ENCODE measurements at regions not wholly inside any gene's neighbourhood (a gene's known extent, or its start where the extent isn't known, plus 50 kb on each side); places are given as distances from the start of the nearest gene placed in this dataset.

DNA sequence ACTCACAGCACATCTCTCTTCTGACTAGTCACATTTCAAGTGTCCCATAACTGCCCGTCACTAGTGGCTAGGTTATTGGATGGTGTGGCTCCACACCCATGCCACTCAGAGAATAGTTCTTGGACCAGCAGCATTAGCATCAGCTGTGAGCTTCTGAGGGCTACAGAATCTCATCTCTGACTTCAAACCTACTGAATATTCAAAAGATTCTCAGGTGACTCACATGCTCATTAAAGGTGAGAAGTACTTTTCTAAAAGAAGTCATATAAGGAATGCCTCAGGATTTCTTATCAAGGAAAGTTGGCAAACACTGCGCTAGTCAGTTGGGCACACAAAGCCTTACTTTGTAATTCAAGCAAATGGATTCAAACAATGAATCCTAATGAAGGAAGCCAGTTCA lies 305.0 kb upstream of the CDH12 start:
- TF ChIP-seq, protein P1, sequence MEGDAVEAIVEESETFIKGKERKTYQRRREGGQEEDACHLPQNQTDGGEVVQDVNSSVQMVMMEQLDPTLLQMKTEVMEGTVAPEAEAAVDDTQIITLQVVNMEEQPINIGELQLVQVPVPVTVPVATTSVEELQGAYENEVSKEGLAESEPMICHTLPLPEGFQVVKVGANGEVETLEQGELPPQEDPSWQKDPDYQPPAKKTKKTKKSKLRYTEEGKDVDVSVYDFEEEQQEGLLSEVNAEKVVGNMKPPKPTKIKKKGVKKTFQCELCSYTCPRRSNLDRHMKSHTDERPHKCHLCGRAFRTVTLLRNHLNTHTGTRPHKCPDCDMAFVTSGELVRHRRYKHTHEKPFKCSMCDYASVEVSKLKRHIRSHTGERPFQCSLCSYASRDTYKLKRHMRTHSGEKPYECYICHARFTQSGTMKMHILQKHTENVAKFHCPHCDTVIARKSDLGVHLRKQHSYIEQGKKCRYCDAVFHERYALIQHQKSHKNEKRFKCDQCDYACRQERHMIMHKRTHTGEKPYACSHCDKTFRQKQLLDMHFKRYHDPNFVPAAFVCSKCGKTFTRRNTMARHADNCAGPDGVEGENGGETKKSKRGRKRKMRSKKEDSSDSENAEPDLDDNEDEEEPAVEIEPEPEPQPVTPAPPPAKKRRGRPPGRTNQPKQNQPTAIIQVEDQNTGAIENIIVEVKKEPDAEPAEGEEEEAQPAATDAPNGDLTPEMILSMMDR (IDR thresholded peaks at IDR 0.05; ENCODE audit: insufficient read depth, missing control alignments) = no peak
- FAIRE-seq (no peak), DNase-seq (ENCODE audit: insufficient read length, low spot score) (no peak)

DNA sequence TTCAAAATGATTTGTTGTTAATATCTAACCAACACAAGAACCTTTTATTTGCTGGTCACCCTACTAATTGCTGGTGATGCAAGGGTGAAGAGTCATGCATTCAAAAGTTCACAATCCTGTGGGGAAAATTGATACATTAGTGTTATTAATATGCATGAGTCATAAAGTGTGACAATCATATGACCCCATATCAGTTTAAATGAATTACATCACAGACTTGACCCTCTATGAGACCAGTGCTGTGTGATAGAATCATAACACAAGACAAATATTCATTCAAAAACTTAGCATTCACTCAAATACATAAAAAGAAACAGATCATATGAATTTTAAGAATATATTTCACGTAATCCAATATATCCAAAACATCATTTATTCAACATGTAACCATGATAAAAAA lies 304.6 kb upstream of the CDH12 start:
- FAIRE-seq (no peak), DNase-seq (ENCODE audit: insufficient read length, low spot score) (no peak)
- TF ChIP-seq, protein P1 (IDR thresholded peaks at IDR 0.05; ENCODE audit: insufficient read depth, missing control alignments) = no peak

DNA sequence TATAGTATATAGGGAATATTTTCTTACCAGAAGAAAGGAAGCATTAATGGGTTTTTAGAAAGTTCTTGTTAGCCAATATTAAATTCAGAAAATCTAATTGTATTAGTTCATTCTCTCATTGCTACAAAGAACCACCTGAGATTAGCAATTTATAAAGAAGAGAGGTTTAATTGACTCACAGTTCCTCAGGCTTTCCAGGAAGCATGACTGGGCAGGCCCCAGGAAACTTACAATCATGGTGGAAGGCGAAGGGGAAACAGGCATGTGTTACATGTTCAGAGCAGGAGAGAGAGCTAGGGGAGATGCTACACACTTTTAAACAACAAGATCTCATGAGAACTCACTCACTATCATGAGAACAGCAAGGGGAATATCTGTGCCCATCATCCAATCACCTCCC lies 304.0 kb upstream of the CDH12 start:
- TF ChIP-seq, protein P1 (IDR thresholded peaks at IDR 0.05; ENCODE audit: insufficient read depth, missing control alignments) = no peak
- FAIRE-seq = no peak
- DNase-seq (ENCODE audit: insufficient read length, low spot score) = no peak

DNA sequence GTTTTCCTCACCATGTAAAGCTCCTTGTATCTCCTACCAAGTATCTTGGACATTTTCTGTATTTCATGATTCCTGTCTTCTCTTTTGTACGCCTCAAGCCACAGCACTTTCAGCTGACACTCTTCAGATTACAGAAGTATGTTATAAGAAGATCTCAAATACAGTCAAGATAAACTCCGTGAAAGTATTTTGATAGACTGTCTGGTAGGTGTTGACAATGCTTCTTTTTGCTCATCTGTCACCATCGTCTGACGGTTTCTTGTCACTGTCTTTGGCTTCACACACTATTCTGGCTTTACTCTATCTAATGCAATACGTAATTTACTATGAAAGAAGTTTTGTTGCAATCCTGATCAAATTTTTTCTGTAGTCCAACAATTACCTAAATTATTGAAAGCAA lies 294.5 kb upstream of the CDH12 start:
- no peak for FAIRE-seq
- no peak for DNase-seq (ENCODE audit: insufficient read length, low spot score)
- TF ChIP-seq, protein P1 (IDR thresholded peaks at IDR 0.05; ENCODE audit: insufficient read depth, missing control alignments) = no peak

DNA sequence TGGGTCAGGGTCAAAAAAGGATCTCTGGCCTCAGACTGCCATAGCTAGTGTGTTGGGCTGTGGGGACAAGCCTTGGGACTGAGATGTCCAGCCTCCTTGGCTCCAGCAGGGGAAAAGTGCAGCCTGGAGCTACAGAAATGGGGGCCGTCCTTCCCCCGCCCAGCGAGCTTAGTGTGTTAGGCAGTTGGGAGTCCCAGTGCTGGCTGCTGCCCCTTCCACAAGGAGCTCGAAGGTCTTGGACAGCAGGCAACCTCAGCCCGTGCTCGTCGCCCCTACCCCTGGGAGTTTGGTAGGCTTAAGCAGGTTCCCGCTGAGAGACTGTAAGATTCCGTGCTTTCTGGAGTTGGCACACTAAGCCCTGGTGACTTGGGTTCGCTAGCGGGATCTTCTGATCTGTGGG lies 293.0 kb upstream of the CDH12 start:
- FAIRE-seq (no peak), DNase-seq (ENCODE audit: insufficient read length, low spot score) (no peak)
- TF ChIP-seq, protein P1 (IDR thresholded peaks at IDR 0.05; ENCODE audit: insufficient read depth, missing control alignments) = no peak

DNA sequence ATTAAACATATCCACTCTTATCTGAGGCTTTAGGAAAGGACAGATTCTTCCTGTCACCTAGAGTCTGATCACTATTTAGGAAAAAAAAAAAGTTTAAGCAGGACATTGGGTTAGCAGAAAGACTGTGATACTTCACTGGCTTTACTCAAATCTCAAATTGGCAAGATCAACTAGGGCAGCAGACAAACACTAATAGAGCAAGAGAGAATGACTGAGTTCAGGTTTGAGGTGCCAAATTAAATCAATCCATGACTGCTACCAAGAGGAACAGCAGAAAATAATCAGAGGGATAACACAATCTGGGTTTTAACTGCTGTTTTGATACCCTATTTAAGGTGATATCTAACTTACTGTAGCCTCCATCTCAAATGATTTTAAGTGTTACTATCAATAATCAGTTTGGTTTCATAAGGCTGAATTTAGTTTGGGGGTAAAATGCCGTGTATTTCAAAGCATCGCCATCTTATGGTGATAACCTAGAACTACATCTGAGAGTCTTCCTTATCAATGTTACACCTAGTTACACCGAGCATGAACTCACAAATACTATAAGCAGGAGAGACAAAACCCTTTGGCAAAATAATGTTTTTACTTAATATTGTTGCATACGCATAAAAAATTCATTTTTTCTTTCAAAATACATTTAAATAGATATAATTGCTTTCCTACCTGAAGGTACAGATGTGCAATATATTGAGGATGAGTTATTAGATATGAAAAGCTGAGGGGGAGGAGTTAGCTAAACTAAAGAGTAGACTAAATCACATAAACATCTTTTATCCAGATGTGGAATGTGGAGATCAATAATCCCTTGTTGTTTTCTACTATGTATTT lies 286.4 kb upstream of the CDH12 start:
- TF ChIP-seq, protein P1 (IDR thresholded peaks at IDR 0.05; ENCODE audit: insufficient read depth, missing control alignments) = peak; percentile 75
- FAIRE-seq = peak; percentile 90
- no peak for DNase-seq (ENCODE audit: insufficient read length, low spot score)

DNA sequence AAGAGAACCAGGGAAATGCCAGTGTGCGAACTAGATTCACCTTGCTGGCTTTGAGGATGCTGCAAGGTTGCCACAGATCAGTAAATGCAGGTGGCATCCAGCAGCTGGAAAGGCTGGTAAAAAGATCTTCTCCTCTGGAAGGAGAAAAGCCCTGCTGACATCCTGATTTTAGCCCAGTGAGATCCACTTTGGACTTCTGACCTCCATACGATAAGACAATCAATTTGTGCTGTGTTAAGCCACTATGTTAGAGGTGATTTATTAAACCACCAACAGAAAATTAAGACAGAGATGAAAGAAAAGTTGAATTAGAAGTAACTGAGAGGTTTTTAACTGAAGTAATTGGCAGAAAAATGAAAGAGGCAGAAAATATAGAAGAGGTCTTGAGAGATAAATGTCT lies 283.8 kb upstream of the CDH12 start:
- FAIRE-seq = no peak
- no peak for DNase-seq (ENCODE audit: insufficient read length, low spot score)
- TF ChIP-seq, protein P1 (IDR thresholded peaks at IDR 0.05; ENCODE audit: insufficient read depth, missing control alignments) = no peak

All from D721Med (cell line).